HepG2 (cell line): ENCODE measurements at regions not wholly inside any gene's neighbourhood (a gene's known extent, or its start where the extent isn't known, plus 50 kb on each side); places are given as distances from the start of the nearest gene placed in this dataset.
A peak's percentile ranks its signal among the peaks of the same experiment; 100 is the strongest.

Experiments
- ATAC-seq: fragments of 200-7000 bp; cut with Tn5 transposase; 3 replicates; pipeline ENCODE4 v1.9.1; 2020; ENCODE audit warnings: mild to moderate bottlenecking, moderate library complexity
- BruUV-seq: library from RNA; stranded (reverse); fragments of 400-500 nt; replicated peaks from 2 replicates; lab custom pipeline; 2021; lab: Mats Ljungman, UMichigan
- CTCF ChIA-PET: fragments of 300-600 bp; formaldehyde crosslinking; extraction: SDS; loops from one replicate; lab custom pipeline; 2021; ENCODE audit warnings: low total read pairs, inconsistent platforms, low intra/inter-chr PET ratio; lab: Yijun Ruan, JAX
- POLR2A ChIA-PET: fragments of 350-600 bp; sonication (Branson Sonifier 250); formaldehyde crosslinking; loops from one replicate; lab custom pipeline; 2020; ENCODE audit warnings: antibody characterized with exemption, inconsistent platforms; lab: Yijun Ruan, JAX
- DNase-seq: peaks from one replicate; pipeline ENCODE4 v3.0.0-alpha.2; 2015; ENCODE audit warnings: low spot score
- FAIRE-seq: peaks from 3 replicates; lab custom pipeline; 2011; peaks lifted over from hg19 to GRCh38; lab: Jason Lieb, UNC
- H2AFZ ChIP-seq: one replicate; pipeline ENCODE4 v1.6.1; 2011; ENCODE audit warnings: low read length, inconsistent platforms
- H3K27ac ChIP-seq: fragments of 300-600 bp; 3 replicates; pipeline ENCODE4 v1.8.0; 2011; ENCODE audit warnings: mixed run types, mild to moderate bottlenecking, mixed read lengths, low read length, inconsistent platforms; ENCODE audit not compliant: insufficient read depth; ENCODE audit errors: extremely low read length
- H3K27me3 ChIP-seq, 2 experiments: fragments of 200-600 bp in 1 of 2; 2 replicates in 1 of 2; 3 replicates in 1 of 2; pipeline versions ENCODE4 v1.6.0 to v1.8.0; 2011; ENCODE audit warnings: low read length in 2 of 2, mild to moderate bottlenecking in 2 of 2, moderate library complexity in 2 of 2, inconsistent platforms in 1 of 2; ENCODE audit not compliant: insufficient read depth in 2 of 2, control insufficient read depth in 1 of 2
- H3K36me3 ChIP-seq, 2 experiments: fragments of 200-600 bp in 1 of 2; replicated peaks in 1 of 2; 2 replicates in 1 of 2; 3 replicates in 1 of 2; pipeline versions ENCODE4 v1.5.1 to v1.8.0; 2011; ENCODE audit warnings: low read length in 2 of 2, inconsistent platforms in 1 of 2; ENCODE audit not compliant: insufficient read depth in 2 of 2, control insufficient read depth in 1 of 2
- H3K4me1 ChIP-seq: 2 replicates; pipeline ENCODE4 v1.5.1; 2012; ENCODE audit warnings: low read length, inconsistent platforms; ENCODE audit not compliant: insufficient read depth
- H3K4me2 ChIP-seq: 2 replicates; pipeline ENCODE4 v1.6.0; 2011; ENCODE audit warnings: low read depth, low read length, inconsistent platforms
- H3K4me3 ChIP-seq, 3 experiments: fragments of 200-600 bp in 1 of 3; sonication (generic), shearing (Covaris generic) in 1 of 3; replicated peaks in 1 of 3; 2 replicates each; pipeline ENCODE4 v1.5.1; 2011 to 2016; ENCODE audit warnings: low read length in 3 of 3, inconsistent platforms in 2 of 3, low read depth in 2 of 3, mild to moderate bottlenecking in 2 of 3, control low read depth in 1 of 3, mixed read lengths in 1 of 3; ENCODE audit not compliant: insufficient read depth in 1 of 3
- H3K79me2 ChIP-seq: one replicate; pipeline ENCODE4 v1.6.1; 2011; ENCODE audit warnings: low read length, inconsistent platforms; ENCODE audit not compliant: insufficient read depth
- H3K9ac ChIP-seq: 2 replicates; pipeline ENCODE4 v1.6.0; 2011; ENCODE audit warnings: mild to moderate bottlenecking, low read depth, low read length, inconsistent platforms; ENCODE audit not compliant: insufficient read depth
- H3K9me3 ChIP-seq: 2 replicates; pipeline ENCODE4 v1.5.1; 2012; ENCODE audit warnings: mild to moderate bottlenecking, low read length
- H4K20me1 ChIP-seq: 2 replicates; pipeline ENCODE4 v1.6.0; 2011; ENCODE audit warnings: inconsistent platforms, mild to moderate bottlenecking, low read length, moderate library complexity; ENCODE audit not compliant: insufficient read depth
- CBFB ChIP-seq: sonication (generic); formaldehyde crosslinking; IDR thresholded peaks from 2 replicates; pipeline ENCODE4 v1.4.0; 2020; ENCODE audit warnings: missing genetic modification reagents
- CBX2 ChIP-seq, 2 experiments: fragments of 200-600 bp in 1 of 2; sonication (generic); formaldehyde crosslinking in 1 of 2; IDR thresholded peaks; 2 replicates each; pipeline versions ENCODE4 v1.7.0 to v1.8.1; 2018 to 2022; ENCODE audit warnings: low read depth in 2 of 2, low read length in 1 of 2, mild to moderate bottlenecking in 1 of 2, missing genetic modification reagents in 1 of 2
- CHD4 ChIP-seq: fragments of 200-600 bp; sonication (generic); IDR thresholded peaks from 2 replicates; pipeline ENCODE4 v1.7.0; 2017; ENCODE audit warnings: mild to moderate bottlenecking, low read length, borderline replicate concordance
- CREB1 ChIP-seq, 2 experiments: fragments of 450-650 bp in 1 of 2; IDR thresholded peaks; 2 replicates each; pipeline ENCODE4 v1.6.1; 2016 to 2017; ENCODE audit warnings: control low read depth in 1 of 2, mild to moderate bottlenecking in 1 of 2, missing compliant biosample characterization in 1 of 2, missing genetic modification characterization in 1 of 2
- HDAC1 ChIP-seq: sonication (generic); formaldehyde crosslinking; IDR thresholded peaks from 2 replicates; pipeline ENCODE4 v1.5.1; 2020; ENCODE audit warnings: mild to moderate bottlenecking, missing genetic modification reagents
- PAWR ChIP-seq: sonication (generic); formaldehyde crosslinking; IDR thresholded peaks from 2 replicates; pipeline ENCODE4 v1.4.0; 2020; ENCODE audit warnings: missing genetic modification reagents, mild to moderate bottlenecking, borderline replicate concordance
- REST ChIP-seq, 2 experiments: IDR thresholded peaks; 2 replicates each; pipeline ENCODE4 v1.6.1; 2011 to 2012; ENCODE audit warnings: low read length in 2 of 2, borderline replicate concordance in 1 of 2, low read depth in 1 of 2, mild to moderate bottlenecking in 1 of 2, moderate library complexity in 1 of 2
- ZBTB38 ChIP-seq: sonication (generic); formaldehyde crosslinking; IDR thresholded peaks from 2 replicates; pipeline ENCODE4 v1.5.1; 2020; ENCODE audit warnings: mild to moderate bottlenecking, missing genetic modification reagents
- ZSCAN30 ChIP-seq: sonication (generic); formaldehyde crosslinking; IDR thresholded peaks from 2 replicates; pipeline ENCODE4 v1.5.0; 2020; ENCODE audit warnings: mild to moderate bottlenecking, missing genetic modification reagents
- WGBS: methylation state at CpG from one replicate; pipeline ENCODE4 v1.1.6; 2017; ENCODE audit warnings: low lambda C conversion rate; 5-methylcytosine and 5-hydroxymethylcytosine counted together
- in situ Hi-C: cut with HindIII; loops from 2 replicates; pipeline ENCODE4 v1.10.0; 2017; ENCODE audit warnings: low pct_unique_long_range_greater_than_20kb; ENCODE audit not compliant: extremely low pct_ligation_motif_present
- intact Hi-C: fragments of 100-400 bp; cut with micrococcal nuclease; formaldehyde crosslinking; loops from one replicate; pipeline ENCODE4 v1.10.0; 2022; ENCODE audit not compliant: unreplicated experiment

GRCh38 chr6:8342241-8342819 is 93.0 kb downstream of the SLC35B3 start (continued):
- TF ChIP-seq REST (IDR thresholded peaks at IDR 0.05; ENCODE audit: borderline replicate concordance in 1 of 2, low read depth in 1 of 2, low read length in 2 of 2): no peak
- no peak for TF ChIP-seq CBX2 (IDR thresholded peaks at IDR 0.05; ENCODE audit: low read depth, low read length)
- TF ChIP-seq CBX2 (CRISPR knock-in tag; IDR thresholded peaks at IDR 0.05; ENCODE audit: low read depth): no peak
- no peak for TF ChIP-seq ZSCAN30 (CRISPR knock-in tag)
- TF ChIP-seq ZBTB38 (CRISPR knock-in tag): no peak
- no peak for TF ChIP-seq PAWR (CRISPR knock-in tag)
- no peak for TF ChIP-seq HDAC1 (CRISPR knock-in tag)
- no peak for TF ChIP-seq CHD4

- no peak for ATAC-seq
- H3K4me1 ChIP-seq: no peaks in the 10 kb centered on the region
- no peaks in the 10 kb centered on the region for H4K20me1 ChIP-seq
- WGBS: under 1% methylated on average over 4 of the region's 4 CpGs
- no peak for FAIRE-seq
- BruUV-seq: no TSS peak
- H3K9me3 ChIP-seq: no peaks in the 10 kb centered on the region
- H3K27ac ChIP-seq: no peak overlapping the region
- in situ Hi-C loops (no loop called here), intact Hi-C loops (no loop called here)
- no peak overlapping the region for H3K9ac ChIP-seq
- DNase-seq: no peak
- H3K36me3 ChIP-seq: no peaks in the 10 kb centered on the region
- TF ChIP-seq CREB1 (IDR thresholded peaks at IDR 0.05) (0 out of 2 replicates have a peak, but pooled peaks have one; percentile 47), CREB1 (CRISPR knock-in tag; IDR thresholded peaks at IDR 0.05) (no peak), CBFB (CRISPR knock-in tag) (no peak)
- H3K4me2 ChIP-seq: no peak overlapping the region
- CTCF ChIA-PET: no interaction called here
- POLR2A ChIA-PET: no interaction called here
- no peaks in the 10 kb centered on the region for H3K27me3 ChIP-seq
- no peak overlapping the region for H3K4me3 ChIP-seq
- H3K79me2 ChIP-seq: no peaks in the 10 kb centered on the region
- H2AFZ ChIP-seq: no peak overlapping the region
Measured at GRCh38 chr6:8337147-8337546, 98.2 kb downstream of the SLC35B3 start.
